GM23338 (cell line): ENCODE measurements at regions not wholly inside any gene's neighbourhood (a gene's known extent, or its start where the extent isn't known, plus 50 kb on each side); places are given as distances from the start of the nearest gene placed in this dataset.

Experiments
- ATAC-seq: fragments of 200-7000 bp; cut with Tn5 transposase; 3 replicates; pipeline ENCODE4 v1.9.1; 2020
- DNase-seq: peaks from one replicate; pipeline ENCODE4 v3.0.0-alpha.2; 2015; ENCODE audit warnings: low spot score
- H2AFZ ChIP-seq: fragments of 200-600 bp; sonication (generic); 2 replicates; pipeline ENCODE4 v1.8.0; 2016; ENCODE audit warnings: antibody characterized with exemption, mild to moderate bottlenecking, moderate library complexity
- H3F3A ChIP-seq: fragments of 200-600 bp; sonication (generic); replicated peaks from 2 replicates; pipeline ENCODE4 v1.8.0; 2017; ENCODE audit warnings: antibody characterized with exemption, mixed run types, low read depth
- H3K27ac ChIP-seq: fragments of 200-600 bp; sonication (generic); 2 replicates; pipeline ENCODE4 v1.6.1; 2016; ENCODE audit warnings: low read depth
- H3K27me3 ChIP-seq: fragments of 200-600 bp; sonication (generic); 2 replicates; pipeline ENCODE4 v1.8.0; 2016; ENCODE audit warnings: mild to moderate bottlenecking, mixed run types, moderate library complexity; ENCODE audit not compliant: insufficient read depth
- H3K36me3 ChIP-seq: fragments of 200-600 bp; sonication (generic); 2 replicates; pipeline ENCODE4 v1.8.0; 2016; ENCODE audit warnings: mild to moderate bottlenecking; ENCODE audit not compliant: insufficient read depth
- H3K4me1 ChIP-seq: fragments of 200-600 bp; sonication (generic); 2 replicates; pipeline ENCODE4 v1.8.0; 2016; ENCODE audit warnings: mild to moderate bottlenecking, moderate library complexity; ENCODE audit not compliant: insufficient read depth
- H3K4me2 ChIP-seq: fragments of 200-600 bp; sonication (generic); 2 replicates; pipeline ENCODE4 v1.7.1; 2017; ENCODE audit warnings: mixed run types
- H3K4me3 ChIP-seq: fragments of 200-600 bp; sonication (generic); 2 replicates; pipeline ENCODE4 v1.6.1; 2016; ENCODE audit warnings: mixed run types
- H3K79me2 ChIP-seq: fragments of 200-600 bp; sonication (generic); replicated peaks from 2 replicates; pipeline ENCODE4 v1.8.0; 2017; ENCODE audit warnings: mild to moderate bottlenecking; ENCODE audit not compliant: insufficient read depth
- H3K9me2 ChIP-seq: fragments of 200-600 bp; sonication (generic); 2 replicates; pipeline ENCODE4 v1.8.0; 2017; ENCODE audit not compliant: insufficient read depth
- H4K20me1 ChIP-seq: fragments of 200-600 bp; sonication (generic); replicated peaks from 2 replicates; pipeline ENCODE4 v1.8.0; 2017; ENCODE audit warnings: mild to moderate bottlenecking; ENCODE audit not compliant: insufficient read depth
- H3K27ac Mint-ChIP-seq: 2 replicates; pipeline ENCODE4 v1.8.0; 2020; ENCODE audit warnings: inconsistent platforms, mild to moderate bottlenecking, moderate library complexity, mixed read lengths
- H3K27me3 Mint-ChIP-seq: 3 replicates; pipeline ENCODE4 v1.8.0; 2022; ENCODE audit warnings: low read depth, mild to moderate bottlenecking, moderate library complexity, mixed read lengths, inconsistent platforms; ENCODE audit not compliant: insufficient read depth, poor library complexity
- H3K36me3 Mint-ChIP-seq: 3 replicates; pipeline ENCODE4 v1.8.0; 2021; ENCODE audit warnings: low read depth, mild to moderate bottlenecking, inconsistent platforms, moderate library complexity, mixed read lengths
- H3K4me1 Mint-ChIP-seq: 3 replicates; pipeline ENCODE4 v1.8.0; 2020; ENCODE audit warnings: mild to moderate bottlenecking, inconsistent platforms, mixed read lengths
- H3K4me3 Mint-ChIP-seq: 3 replicates; pipeline ENCODE4 v1.8.0; 2021; ENCODE audit warnings: moderate library complexity, mild to moderate bottlenecking, inconsistent platforms, mixed read lengths
- H3K9me3 Mint-ChIP-seq: 3 replicates; pipeline ENCODE4 v1.8.0; 2020; ENCODE audit warnings: moderate library complexity, mild to moderate bottlenecking, inconsistent platforms, mixed read lengths
- CREB1 ChIP-seq: fragments of 250-450 bp; sonication (Bioruptor Pico); IDR thresholded peaks from 2 replicates; pipeline ENCODE4 v1.5.0; 2020; ENCODE audit warnings: low read depth, mild to moderate bottlenecking, moderate library complexity
- CTCF ChIP-seq, 2 experiments: fragments of 200-600 bp in 1 of 2; sonication (generic) in 1 of 2; conservative IDR thresholded peaks; 2 replicates each; pipeline versions ENCODE4 v1.5.1 to v1.6.1; 2016 to 2017; ENCODE audit warnings: antibody characterized with exemption in 2 of 2, low read depth in 2 of 2, mild to moderate bottlenecking in 2 of 2, moderate library complexity in 1 of 2
- ETS1 ChIP-seq: IDR thresholded peaks from 2 replicates; pipeline ENCODE4 v1.6.1; 2016; ENCODE audit warnings: antibody characterized with exemption
- ZNF331 ChIP-seq: fragments of 250-450 bp; sonication (Bioruptor Pico); IDR thresholded peaks from 2 replicates; pipeline ENCODE4 v1.5.0; 2020; ENCODE audit warnings: low read depth, mild to moderate bottlenecking, moderate library complexity
- ZNF462 ChIP-seq: fragments of 250-450 bp; sonication (Bioruptor Pico); IDR thresholded peaks from 2 replicates; pipeline ENCODE4 v1.5.0; 2020; ENCODE audit warnings: mild to moderate bottlenecking, moderate library complexity

GRCh38 chr10:36224431-36224985 is 582.4 kb upstream of the FZD8 start (continued):
- TF ChIP-seq CTCF (conservative IDR thresholded peaks at IDR 0.05; ENCODE audit: low read depth in 2 of 2): no peak
- TF ChIP-seq CREB1 (CRISPR knock-in tag): no peak
- TF ChIP-seq ETS1: no peak
- no peak for TF ChIP-seq ZNF331 (CRISPR knock-in tag)

GRCh38 chr10:36221101-36221500 is 579.0 kb upstream of the FZD8 start:
- no peaks in the 10 kb centered on the region for H4K20me1 ChIP-seq
- Mint-ChIP-seq H3K27ac (no peak overlapping the region), H3K4me1 (no peaks in the 10 kb centered on the region), H3K9me3 (no peaks in the 10 kb centered on the region), H3K27me3 (no peaks in the 10 kb centered on the region), H3K36me3 (no peaks in the 10 kb centered on the region), H3K4me3 (no peak overlapping the region)
- no peak overlapping the region for H3K27ac ChIP-seq
- H3K9me2 ChIP-seq: peaks cover 6% of the 10 kb centered on the region; the same call in 1 of the 2 replicates
- DNase-seq: no peak
- no peak for TF ChIP-seq ZNF462 (CRISPR knock-in tag)
- no peak for TF ChIP-seq CREB1 (CRISPR knock-in tag)
- TF ChIP-seq ETS1: no peak
- H3K4me1 ChIP-seq: no peaks in the 10 kb centered on the region
- H3K4me2 ChIP-seq: no peak overlapping the region
- H3K36me3 ChIP-seq: no peaks in the 10 kb centered on the region
- no peaks in the 10 kb centered on the region for H3K27me3 ChIP-seq
- H2AFZ ChIP-seq: no peak overlapping the region
- H3K79me2 ChIP-seq: no peaks in the 10 kb centered on the region
- no peak for ATAC-seq
- H3K4me3 ChIP-seq: no peak overlapping the region
- no peaks in the 10 kb centered on the region for H3F3A ChIP-seq
